ENCODE measurements at regions not wholly inside any gene's neighbourhood (a gene's known extent, or its start where the extent isn't known, plus 50 kb on each side); places are given as distances from the start of the nearest gene placed in this dataset.
A peak's percentile ranks its signal among the peaks of the same experiment; 100 is the strongest.

DNA sequence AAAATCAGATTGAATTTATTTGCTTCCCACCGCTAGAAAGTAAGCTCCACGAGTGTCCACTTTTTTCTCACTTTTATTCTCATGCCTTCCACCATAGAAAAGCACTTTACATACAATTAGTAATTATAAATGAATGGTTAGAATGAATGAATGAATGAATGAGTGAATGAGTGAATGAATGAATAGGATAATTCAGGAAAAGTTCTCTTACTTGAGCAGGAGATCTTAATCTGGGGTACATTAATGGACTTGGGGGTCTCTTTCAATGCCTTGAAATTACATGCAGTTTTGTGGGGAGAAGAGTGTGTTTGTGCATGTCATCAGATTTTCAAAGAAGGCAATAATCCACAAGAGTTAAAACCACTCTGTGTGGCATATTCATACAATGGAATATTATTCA lies 229.9 kb upstream of the NR4A3 start:
- DNase-seq: no peak
- Mint-ChIP-seq H3K36me3 (ENCODE audit: low read depth) (no peaks in the 10 kb centered on the region), H3K4me3 (no peak overlapping the region), H3K27ac (peak overlapping the region; percentile 22), H3K4me1 (peaks cover 58% of the 10 kb centered on the region), H3K27me3 (no peaks in the 10 kb centered on the region), H3K9me3 (no peaks in the 10 kb centered on the region)
- ATAC-seq (ENCODE audit: low read depth): no peak
- intact Hi-C loops (cut with micrococcal nuclease): loop anchor here (5.0 kb wide), 1 partner anchor 79 kb away; no protein-coding TSS in a partner anchor
- POLR2A ChIA-PET: no interaction called here
- CTCF ChIA-PET: no interaction called here
- TF ChIP-seq, protein P1, sequence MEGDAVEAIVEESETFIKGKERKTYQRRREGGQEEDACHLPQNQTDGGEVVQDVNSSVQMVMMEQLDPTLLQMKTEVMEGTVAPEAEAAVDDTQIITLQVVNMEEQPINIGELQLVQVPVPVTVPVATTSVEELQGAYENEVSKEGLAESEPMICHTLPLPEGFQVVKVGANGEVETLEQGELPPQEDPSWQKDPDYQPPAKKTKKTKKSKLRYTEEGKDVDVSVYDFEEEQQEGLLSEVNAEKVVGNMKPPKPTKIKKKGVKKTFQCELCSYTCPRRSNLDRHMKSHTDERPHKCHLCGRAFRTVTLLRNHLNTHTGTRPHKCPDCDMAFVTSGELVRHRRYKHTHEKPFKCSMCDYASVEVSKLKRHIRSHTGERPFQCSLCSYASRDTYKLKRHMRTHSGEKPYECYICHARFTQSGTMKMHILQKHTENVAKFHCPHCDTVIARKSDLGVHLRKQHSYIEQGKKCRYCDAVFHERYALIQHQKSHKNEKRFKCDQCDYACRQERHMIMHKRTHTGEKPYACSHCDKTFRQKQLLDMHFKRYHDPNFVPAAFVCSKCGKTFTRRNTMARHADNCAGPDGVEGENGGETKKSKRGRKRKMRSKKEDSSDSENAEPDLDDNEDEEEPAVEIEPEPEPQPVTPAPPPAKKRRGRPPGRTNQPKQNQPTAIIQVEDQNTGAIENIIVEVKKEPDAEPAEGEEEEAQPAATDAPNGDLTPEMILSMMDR (IDR thresholded peaks at IDR 0.05): no peak

DNA sequence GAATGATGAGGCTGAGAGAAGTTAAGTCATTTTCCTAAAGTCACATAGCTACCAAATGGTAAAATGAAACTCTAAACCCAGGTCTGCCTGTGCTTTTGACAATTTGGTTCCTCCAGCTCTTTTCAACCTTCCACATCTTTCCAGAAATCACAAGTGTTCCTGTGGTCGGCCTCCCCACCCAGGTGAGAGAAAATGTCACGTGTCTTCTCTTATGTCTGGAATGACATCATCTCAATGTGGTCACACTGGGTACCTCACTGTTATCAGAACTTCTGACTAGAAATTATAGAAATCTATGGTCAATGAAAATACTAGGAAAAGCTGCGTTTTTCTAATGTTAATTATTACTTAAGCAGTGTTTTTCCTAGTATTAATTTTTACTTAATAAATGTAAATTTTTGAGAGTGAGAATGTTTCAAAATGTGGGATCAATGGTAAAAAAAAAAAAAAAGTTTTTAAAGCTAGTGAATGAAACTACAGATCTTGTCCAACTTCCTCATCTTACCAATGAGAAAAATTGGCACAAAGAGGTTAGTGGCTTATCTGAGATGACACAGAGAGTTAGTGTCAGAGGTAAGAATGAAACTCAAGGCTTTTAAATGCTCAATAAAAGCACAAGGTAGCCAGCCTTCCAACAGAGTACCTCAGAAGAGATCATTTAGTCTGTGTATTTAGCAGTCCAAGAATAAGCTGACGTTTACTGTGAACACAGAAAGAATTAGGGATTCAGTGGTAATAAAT lies 228.7 kb upstream of the NR4A3 start:
- Mint-ChIP-seq H3K27ac (peak overlapping the region; percentile 63), H3K36me3 (ENCODE audit: low read depth) (no peaks in the 10 kb centered on the region), H3K4me3 (no peak overlapping the region), H3K27me3 (no peaks in the 10 kb centered on the region), H3K4me1 (peaks cover 65% of the 10 kb centered on the region), H3K9me3 (no peaks in the 10 kb centered on the region)
- peak; percentile 50 for ATAC-seq (ENCODE audit: low read depth)
- ChIA-PET POLR2A (interaction anchor here (0.8 to 1.2 kb wide), 8 partner anchors 26 to 226 kb away, joined by 3 to 5 read pairs (median 3); no protein-coding TSS in a partner anchor), CTCF (no interaction called here)
- no peak for DNase-seq
- intact Hi-C loops (cut with micrococcal nuclease): loop anchor here (5.0 kb wide), 1 partner anchor 81 kb away; no protein-coding TSS in a partner anchor
- TF ChIP-seq, protein P1 (IDR thresholded peaks at IDR 0.05): no peak

DNA sequence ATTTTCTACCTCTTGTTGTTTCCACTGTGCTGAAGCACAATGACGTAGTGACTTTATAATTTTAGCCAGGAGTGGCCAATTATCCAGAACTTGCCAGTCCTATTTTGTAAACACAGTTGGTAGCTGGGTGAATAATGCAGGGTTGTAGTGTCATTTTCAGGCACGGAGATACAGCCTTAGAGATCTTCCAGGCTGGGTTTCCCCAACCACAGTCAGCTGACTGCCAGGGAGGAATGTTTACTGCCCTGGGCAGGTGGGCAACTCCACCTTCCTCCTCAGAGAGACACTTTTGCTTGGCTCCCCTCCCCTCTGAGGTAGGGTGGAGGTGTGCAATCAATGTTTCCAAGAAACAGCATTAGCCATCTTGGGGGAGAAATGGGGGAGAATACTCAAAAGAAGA lies 228.1 kb upstream of the NR4A3 start:
- ATAC-seq (ENCODE audit: low read depth) (peak; percentile 13), DNase-seq (no peak)
- Mint-ChIP-seq H3K27ac (peak overlapping the region; percentile 63), H3K36me3 (ENCODE audit: low read depth) (no peaks in the 10 kb centered on the region), H3K4me3 (no peak overlapping the region), H3K27me3 (no peaks in the 10 kb centered on the region), H3K4me1 (peaks cover 64% of the 10 kb centered on the region), H3K9me3 (no peaks in the 10 kb centered on the region)
- intact Hi-C loops (cut with micrococcal nuclease): loop anchor here (1.0 to 5.0 kb wide), 2 partner anchors 81 to 358 kb away; no protein-coding TSS in a partner anchor
- ChIA-PET POLR2A (interaction anchor here (0.8 to 1.2 kb wide), 7 partner anchors 26 to 226 kb away, joined by 3 to 7 read pairs (median 3); no protein-coding TSS in a partner anchor), CTCF (no interaction called here)
- TF ChIP-seq, protein P1 (IDR thresholded peaks at IDR 0.05): no peak

DNA sequence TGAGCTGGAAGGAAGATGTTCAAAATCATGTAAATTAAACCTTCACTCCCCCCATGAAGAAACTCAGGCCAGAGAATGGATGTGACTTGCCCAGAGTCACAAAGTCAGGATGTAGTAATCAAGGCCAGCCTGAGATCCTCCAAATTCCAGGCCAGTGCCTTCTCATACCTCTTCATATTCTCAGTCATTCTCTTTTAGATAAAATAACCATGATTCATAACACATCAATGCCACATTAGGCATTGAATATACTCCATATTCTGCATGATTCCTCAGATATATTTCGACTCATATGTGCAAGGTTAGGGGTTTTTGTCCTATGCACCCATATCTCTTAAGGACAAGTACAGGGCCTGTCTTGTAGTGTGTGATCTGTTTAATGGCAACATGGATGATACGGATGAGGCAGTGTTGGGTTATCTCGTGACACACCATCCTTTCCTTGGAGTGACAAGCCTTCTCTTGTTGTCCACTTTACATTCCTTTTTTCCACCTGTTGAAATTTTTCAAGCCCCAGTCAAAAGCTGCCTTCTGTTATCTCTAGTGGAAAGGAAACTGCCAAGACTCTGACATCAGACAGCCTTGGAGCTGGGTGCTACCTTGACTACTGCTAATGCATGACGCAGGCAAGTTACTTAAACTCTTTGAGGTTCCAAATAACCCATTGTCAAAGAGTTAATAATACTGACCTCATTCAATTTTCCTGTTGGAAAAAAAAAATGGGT lies 227.5 kb upstream of the NR4A3 start:
- POLR2A ChIA-PET: interaction anchor here (1.0 to 1.1 kb wide), 4 partner anchors 61 to 225 kb away, joined by 3 to 7 read pairs (median 4); no protein-coding TSS in a partner anchor
- H3K27ac Mint-ChIP-seq: peak overlapping the region; percentile 63
- H3K9me3 Mint-ChIP-seq: no peaks in the 10 kb centered on the region
- H3K4me3 Mint-ChIP-seq: no peak overlapping the region
- ATAC-seq (ENCODE audit: low read depth) (no peak), DNase-seq (no peak)
- TF ChIP-seq, protein P1 (IDR thresholded peaks at IDR 0.05): no peak
- intact Hi-C loops (cut with micrococcal nuclease): loop anchor here (1.0 to 5.0 kb wide), 2 partner anchors 82 to 359 kb away; no protein-coding TSS in a partner anchor
- CTCF ChIA-PET: no interaction called here
- no peaks in the 10 kb centered on the region for H3K27me3 Mint-ChIP-seq
- H3K36me3 Mint-ChIP-seq (ENCODE audit: low read depth): no peaks in the 10 kb centered on the region
- peaks cover 63% of the 10 kb centered on the region for H3K4me1 Mint-ChIP-seq

DNA sequence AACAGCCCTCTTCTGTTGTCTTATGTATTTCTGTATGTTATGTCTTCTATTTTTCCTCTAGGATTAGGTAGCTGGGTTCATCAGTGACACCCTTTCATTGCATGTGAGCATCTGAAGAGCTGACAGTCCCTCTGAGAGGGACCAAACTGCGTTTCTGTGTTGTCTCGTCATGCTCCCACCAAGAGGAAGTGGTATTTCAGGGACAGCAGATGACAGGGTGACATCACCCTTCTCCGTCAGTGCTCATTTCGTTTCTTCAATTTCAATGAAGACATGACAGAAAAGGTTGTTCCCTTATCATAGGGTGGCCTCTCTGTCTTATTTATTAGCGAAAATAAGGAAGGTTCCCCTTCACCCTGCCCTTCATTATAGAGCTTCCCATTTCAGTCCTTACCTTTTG lies 225.9 kb upstream of the NR4A3 start:
- POLR2A ChIA-PET: interaction anchor here (0.5 to 1.3 kb wide), 5 partner anchors 38 to 178 kb away, joined by 3 to 4 read pairs (median 3); no protein-coding TSS in a partner anchor
- TF ChIP-seq, protein P1 (IDR thresholded peaks at IDR 0.05): no peak
- H3K9me3 Mint-ChIP-seq: no peaks in the 10 kb centered on the region
- CTCF ChIA-PET: interaction anchor here (1.3 kb wide), 1 partner anchor 82 kb away, joined by 3 read pairs; no protein-coding TSS in a partner anchor
- no peaks in the 10 kb centered on the region for H3K36me3 Mint-ChIP-seq (ENCODE audit: low read depth)
- H3K27ac Mint-ChIP-seq: peak overlapping the region; percentile 85
- H3K4me3 Mint-ChIP-seq: peak overlapping the region; percentile 21
- DNase-seq (no peak), ATAC-seq (ENCODE audit: low read depth) (peak; percentile 78)
- H3K27me3 Mint-ChIP-seq: no peaks in the 10 kb centered on the region
- peaks cover 54% of the 10 kb centered on the region for H3K4me1 Mint-ChIP-seq
- intact Hi-C loops (cut with micrococcal nuclease): loop anchor here (1.0 kb wide), 5 partner anchors 38 to 411 kb away; no protein-coding TSS in a partner anchor

All from activated B cell treated with CpG ODN at 0.5 μM for 24 hours (primary cell).